H1 (cell line): ENCODE measurements at regions not wholly inside any gene's neighbourhood (a gene's known extent, or its start where the extent isn't known, plus 50 kb on each side); places are given as distances from the start of the nearest gene placed in this dataset.

Experiments used
- CTCF ChIA-PET: fragments of 300-600 bp; sonication (Branson Sonifier 250); formaldehyde crosslinking; loops from one replicate; lab custom pipeline; 2021; ENCODE audit not compliant: partially characterized antibody; lab: Charles Lee
- POLR2A ChIA-PET: fragments of 300-600 bp; sonication (Branson Sonifier 250); formaldehyde crosslinking; loops from one replicate; lab custom pipeline; 2021; ENCODE audit warnings: inconsistent platforms; ENCODE audit not compliant: partially characterized antibody; lab: Charles Lee
- DNase-seq, 2 experiments: peaks; one replicate each; pipeline versions ENCODE4 v3.0.0 to v3.0.0-alpha.2; 2010 to 2022; ENCODE audit warnings: low spot score in 2 of 2, low read depth in 1 of 2, mixed read lengths in 1 of 2
- FAIRE-seq: peaks from 2 replicates; lab custom pipeline; 2011; peaks lifted over from hg19 to GRCh38; lab: Jason Lieb, UNC
- H2AFZ ChIP-seq: 2 replicates; pipeline ENCODE4 v1.8.1; 2012; ENCODE audit warnings: low read length, inconsistent platforms
- H2AK5ac ChIP-seq: 2 replicates; pipeline ENCODE4 v1.6.1; 2013; ENCODE audit warnings: low read depth, low read length
- H2BK120ac ChIP-seq: replicated peaks from 2 replicates; pipeline ENCODE3; 2013; ENCODE audit warnings: low read depth, low read length, inconsistent platforms
- H2BK12ac ChIP-seq: 2 replicates; pipeline ENCODE4 v1.6.1; 2013; ENCODE audit warnings: low read depth, low read length
- H2BK15ac ChIP-seq: 2 replicates; pipeline ENCODE4 v1.6.1; 2013; ENCODE audit warnings: low read length
- H2BK20ac ChIP-seq: 2 replicates; pipeline ENCODE4 v1.6.1; 2013; ENCODE audit warnings: low read length
- H2BK5ac ChIP-seq: 2 replicates; pipeline ENCODE4 v1.6.1; 2013; ENCODE audit warnings: low read depth, low read length
- H3K14ac ChIP-seq: 2 replicates; pipeline ENCODE4 v1.6.1; 2013; ENCODE audit warnings: inconsistent platforms; ENCODE audit not compliant: insufficient read length
- H3K18ac ChIP-seq: 2 replicates; pipeline ENCODE4 v1.6.1; 2013; ENCODE audit warnings: low read length; ENCODE audit errors: extremely low read depth
- H3K23ac ChIP-seq: 2 replicates; pipeline ENCODE4 v1.6.1; 2013; ENCODE audit warnings: inconsistent platforms; ENCODE audit not compliant: insufficient read length
- H3K23me2 ChIP-seq: 2 replicates; pipeline ENCODE4 v1.6.1; 2013; ENCODE audit warnings: low read depth, low read length
- H3K27ac ChIP-seq: 2 replicates; pipeline ENCODE4 v1.6.1; 2011; ENCODE audit warnings: low read depth, low read length, inconsistent platforms
- H3K27me3 ChIP-seq, 4 experiments: replicated peaks in 1 of 4; 1 replicate in 1 of 4; 2 replicates in 3 of 4; pipeline versions ENCODE4 v1.6.1 to v1.8.1; 2011 to 2013; ENCODE audit warnings: low read length in 3 of 4, mild to moderate bottlenecking in 3 of 4, inconsistent platforms in 2 of 4, mixed read lengths in 2 of 4, moderate library complexity in 1 of 4; ENCODE audit not compliant: control insufficient read depth in 3 of 4, insufficient read depth in 3 of 4; ENCODE audit errors: extremely low read depth in 1 of 4
- H3K36me3 ChIP-seq, 4 experiments: 2 replicates each; pipeline versions ENCODE4 v1.6.1 to v1.8.1; 2011 to 2013; ENCODE audit warnings: mild to moderate bottlenecking in 4 of 4, low read length in 3 of 4, moderate library complexity in 2 of 4, control low read depth in 1 of 4, inconsistent platforms in 1 of 4; ENCODE audit not compliant: insufficient read depth in 4 of 4, control insufficient read depth in 2 of 4
- H3K4ac ChIP-seq: replicated peaks from 2 replicates; pipeline ENCODE3; 2013; ENCODE audit warnings: low read length, low read depth, mixed read lengths, inconsistent platforms; ENCODE audit not compliant: insufficient read length
- H3K4me1 ChIP-seq, 4 experiments: replicated peaks in 1 of 4; 1 replicate in 1 of 4; 2 replicates in 3 of 4; pipeline versions ENCODE4 v1.6.1 to v1.8.1; 2011 to 2013; ENCODE audit warnings: low read length in 3 of 4, inconsistent platforms in 2 of 4, mixed read lengths in 1 of 4; ENCODE audit not compliant: insufficient read depth in 4 of 4, control insufficient read depth in 3 of 4
- H3K4me2 ChIP-seq, 2 experiments: 2 replicates each; pipeline versions ENCODE4 v1.6.1 to v1.8.1; 2011 to 2013; ENCODE audit warnings: low read depth in 2 of 2, low read length in 2 of 2, control low read depth in 1 of 2, inconsistent platforms in 1 of 2, mild to moderate bottlenecking in 1 of 2; ENCODE audit not compliant: insufficient read depth in 1 of 2
- H3K4me3 ChIP-seq, 4 experiments: fragments of 200-600, 300-600 bp in 1 of 4; sonication (generic), shearing (Covaris generic), sonication (Bioruptor Twin) in 1 of 4; 2 replicates each; pipeline versions ENCODE4 v1.5.1 to v1.8.1; 2011 to 2016; ENCODE audit warnings: low read length in 4 of 4, low read depth in 3 of 4, control low read depth in 2 of 4, inconsistent platforms in 2 of 4, mild to moderate bottlenecking in 2 of 4, mixed read lengths in 1 of 4, moderate library complexity in 1 of 4; ENCODE audit not compliant: insufficient read depth in 2 of 4; ENCODE audit errors: extremely low read depth in 1 of 4
- H3K56ac ChIP-seq: replicated peaks from 2 replicates; pipeline ENCODE3; 2013; ENCODE audit warnings: low read depth, mild to moderate bottlenecking, mixed read lengths, low read length, inconsistent platforms; ENCODE audit not compliant: insufficient read length
- H3K79me1 ChIP-seq: 2 replicates; pipeline ENCODE4 v1.6.1; 2013; ENCODE audit warnings: low read depth, low read length, control low read depth
- H3K79me2 ChIP-seq, 2 experiments: 2 replicates each; pipeline versions ENCODE4 v1.6.1 to v1.8.1; 2012 to 2013; ENCODE audit warnings: low read length in 2 of 2, mild to moderate bottlenecking in 2 of 2, inconsistent platforms in 1 of 2; ENCODE audit not compliant: insufficient read depth in 2 of 2, control insufficient read depth in 1 of 2
- H3K9ac ChIP-seq, 4 experiments: replicated peaks in 1 of 4; 1 replicate in 1 of 4; 2 replicates in 3 of 4; pipeline versions ENCODE4 v1.6.1 to v1.8.1; 2011 to 2013; ENCODE audit warnings: low read depth in 3 of 4, low read length in 3 of 4, control low read depth in 2 of 4, mild to moderate bottlenecking in 2 of 4, moderate library complexity in 2 of 4, inconsistent platforms in 1 of 4; ENCODE audit errors: extremely low read depth in 1 of 4
- H3K9me3 ChIP-seq, 2 experiments: 2 replicates each; pipeline versions ENCODE4 v1.6.1 to v1.8.1; 2012 to 2013; ENCODE audit warnings: mild to moderate bottlenecking in 2 of 2, moderate library complexity in 2 of 2, control low read depth in 1 of 2, inconsistent platforms in 1 of 2, low read depth in 1 of 2, low read length in 1 of 2, mixed read lengths in 1 of 2; ENCODE audit not compliant: insufficient read depth in 2 of 2
- H4K20me1 ChIP-seq, 2 experiments: replicated peaks in 1 of 2; 2 replicates each; pipeline versions ENCODE3 to v1.8.1; 2011 to 2013; ENCODE audit warnings: inconsistent platforms in 2 of 2, low read length in 2 of 2, mild to moderate bottlenecking in 1 of 2; ENCODE audit not compliant: insufficient read depth in 2 of 2, control insufficient read depth in 1 of 2
- H4K5ac ChIP-seq: 2 replicates; pipeline ENCODE4 v1.6.1; 2013; ENCODE audit warnings: low read length, low read depth, mixed read lengths, inconsistent platforms; ENCODE audit not compliant: insufficient read length
- H4K8ac ChIP-seq: 2 replicates; pipeline ENCODE4 v1.8.0; 2013; ENCODE audit warnings: mild to moderate bottlenecking, moderate library complexity, low read length, inconsistent platforms; ENCODE audit not compliant: insufficient read depth; ENCODE audit errors: extremely low read depth
- H4K91ac ChIP-seq: replicated peaks from 2 replicates; pipeline ENCODE3; 2013; ENCODE audit warnings: low read length, mixed read lengths, inconsistent platforms; ENCODE audit not compliant: insufficient read length
- BCL11A ChIP-seq, 2 experiments: IDR thresholded peaks; one replicate each; pipeline ENCODE4 v1.6.1; 2011; ENCODE audit warnings: low read depth in 2 of 2, low read length in 2 of 2, mild to moderate bottlenecking in 2 of 2
- BRCA1 ChIP-seq: IDR thresholded peaks from 2 replicates; pipeline ENCODE4 v1.6.1; 2012; ENCODE audit warnings: low read depth, low read length, improper control_type of control experiment
- CEBPB ChIP-seq: IDR thresholded peaks from 2 replicates; pipeline ENCODE4 v1.6.1; 2012; ENCODE audit warnings: low read depth, low read length
- FOSL1 ChIP-seq: IDR thresholded peaks from 2 replicates; pipeline ENCODE4 v1.6.1; 2011; ENCODE audit warnings: mild to moderate bottlenecking, low read depth, low read length, moderate library complexity; ENCODE audit not compliant: insufficient read depth
- GABPA ChIP-seq: IDR thresholded peaks from 2 replicates; pipeline ENCODE4 v1.6.1; 2011; ENCODE audit warnings: mild to moderate bottlenecking, low read length, moderate library complexity, borderline replicate concordance; ENCODE audit not compliant: insufficient read depth
- HDAC2 ChIP-seq, 2 experiments: fragments of 300-600 bp in 1 of 2; sonication (generic) in 1 of 2; IDR thresholded peaks; 2 replicates each; pipeline ENCODE4 v1.6.1; 2011 to 2012; ENCODE audit warnings: low read depth in 2 of 2, low read length in 2 of 2, mild to moderate bottlenecking in 2 of 2, moderate library complexity in 2 of 2, borderline replicate concordance in 1 of 2, inconsistent platforms in 1 of 2
- JUND ChIP-seq: IDR thresholded peaks from 2 replicates; pipeline ENCODE4 v1.6.1; 2011; ENCODE audit warnings: mild to moderate bottlenecking, improper control_type of control experiment, low read length
- KDM1A ChIP-seq: fragments of 200-600, 300-600 bp; sonication (generic); IDR thresholded peaks from 2 replicates; pipeline ENCODE4 v1.7.1; 2016; ENCODE audit warnings: mild to moderate bottlenecking, low read length, borderline replicate concordance
- KDM4A ChIP-seq: IDR thresholded peaks from one replicate; pipeline ENCODE4 v1.7.1; 2012; ENCODE audit warnings: low read depth, mild to moderate bottlenecking, moderate library complexity, low read length, inconsistent platforms; ENCODE audit not compliant: severe bottlenecking
- MAFK ChIP-seq: IDR thresholded peaks from 2 replicates; pipeline ENCODE4 v1.6.1; 2012; ENCODE audit warnings: low read depth, mild to moderate bottlenecking, improper control_type of control experiment, low read length
- NRF1 ChIP-seq: IDR thresholded peaks from 2 replicates; pipeline ENCODE4 v1.6.1; 2011; ENCODE audit warnings: mild to moderate bottlenecking, low read depth, low read length, improper control_type of control experiment
- POU5F1 ChIP-seq: IDR thresholded peaks from 2 replicates; pipeline ENCODE4 v1.6.1; 2011; ENCODE audit warnings: low read depth, mild to moderate bottlenecking, low read length, moderate library complexity
- SP4 ChIP-seq: IDR thresholded peaks from 2 replicates; pipeline ENCODE4 v1.6.1; 2012; ENCODE audit warnings: low read length, inconsistent platforms
- TAF7 ChIP-seq: optimal IDR thresholded peaks from 2 replicates; pipeline ENCODE3; 2011; ENCODE audit warnings: low read depth, mild to moderate bottlenecking, inconsistent platforms, low read length, moderate library complexity, borderline replicate concordance
- ZNF274 ChIP-seq: IDR thresholded peaks from 2 replicates; pipeline ENCODE4 v1.7.0; 2012; ENCODE audit warnings: low read length, borderline replicate concordance; ENCODE audit errors: extremely low read depth
- WGBS, 2 experiments: shearing (Covaris generic) in 1 of 2; methylation state at CpG; one replicate each; pipeline versions ENCODE4 v1.1.6 to v1.1.7; 2013 to 2015; ENCODE audit warnings: low lambda C conversion rate in 2 of 2, mixed read lengths in 2 of 2, inconsistent platforms in 1 of 2, low coverage in 1 of 2, missing lambda C conversion rate in 1 of 2; ENCODE audit not compliant: insufficient replicate concordance in 2 of 2, insufficient coverage in 1 of 2, insufficient read length in 1 of 2; ENCODE audit errors: extremely low coverage in 1 of 2, missing lambda C conversion rate in 1 of 2; 5-methylcytosine and 5-hydroxymethylcytosine counted together

DNA sequence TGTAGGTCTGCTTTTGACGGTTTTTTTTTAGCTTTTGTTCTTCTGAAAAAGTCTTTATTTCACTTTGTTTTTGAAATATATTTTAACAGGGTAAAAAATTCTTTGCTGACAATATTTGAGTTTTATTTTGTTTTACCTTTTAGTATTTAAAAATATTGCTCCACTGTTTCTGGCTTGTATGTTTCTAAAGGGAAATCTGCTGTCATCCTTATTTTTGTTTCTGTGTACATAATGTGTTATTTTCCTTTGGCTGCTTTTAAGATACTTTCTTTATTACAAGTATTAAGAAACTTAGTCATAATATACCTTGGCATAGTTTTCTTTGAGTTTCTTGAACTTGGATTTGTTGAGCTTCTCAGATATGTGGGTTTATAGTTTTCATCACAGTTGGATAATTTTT lies 88.6 kb upstream of the SPACA1 start:
- Histone ChIP-seq H3K79me1 (no peaks in the 10 kb centered on the region), H2BK5ac (no peak overlapping the region), H3K9me3 (no peaks in the 10 kb centered on the region), H3K18ac (no peak overlapping the region), H3K27me3 (no peaks in the 10 kb centered on the region), H3K23me2 (no peaks in the 10 kb centered on the region), H4K20me1 (no peaks in the 10 kb centered on the region), H3K4me1 (no peaks in the 10 kb centered on the region), H3K4me2 (no peak overlapping the region), H4K91ac (no peak overlapping the region), H3K36me3 (no peaks in the 10 kb centered on the region), H3K4ac (no peak overlapping the region), H3K56ac (no peak overlapping the region), H4K8ac (no peak overlapping the region), H2BK20ac (no peak overlapping the region), H3K27ac (no peak overlapping the region), H2BK12ac (no peak overlapping the region), H3K4me3 (no peak overlapping the region), H4K5ac (no peak overlapping the region), H3K9ac (no peak overlapping the region), H2BK120ac (no peak overlapping the region), H2AFZ (no peak overlapping the region), H2BK15ac (no peak overlapping the region), H3K14ac (no peak overlapping the region), H3K79me2 (no peaks in the 10 kb centered on the region), H3K23ac (no peak overlapping the region), H2AK5ac (no peak overlapping the region)
- no peak for FAIRE-seq
- TF ChIP-seq BCL11A (IDR thresholded peaks at IDR 0.05; ENCODE audit: low read depth in 2 of 2, low read length in 2 of 2), result no peak
- no peak for TF ChIP-seq KDM1A
- no peak for TF ChIP-seq POU5F1
- no peak for TF ChIP-seq MAFK
- no peak for TF ChIP-seq GABPA
- TF ChIP-seq TAF7, result no peak
- TF ChIP-seq HDAC2 (IDR thresholded peaks at IDR 0.05; ENCODE audit: borderline replicate concordance in 1 of 2, low read depth in 2 of 2, low read length in 2 of 2), result no peak
- TF ChIP-seq NRF1, result no peak
- TF ChIP-seq SP4, result no peak
- no peak for TF ChIP-seq ZNF274
- no peak for TF ChIP-seq JUND
- no peak for TF ChIP-seq BRCA1
- no peak for TF ChIP-seq CEBPB
- TF ChIP-seq KDM4A, result no peak
- no peak for TF ChIP-seq FOSL1
- WGBS, 2 experiments, result 86% methylated on average over 1 of the region's 1 CpG; no CpG with 5 or more reads in 1 of the 2 experiments
- ChIA-PET POLR2A (no interaction called here), CTCF (interaction anchor here (0.7 to 0.8 kb wide), 2 partner anchors 21 to 254 kb away, joined by 3 read pairs; no protein-coding TSS in a partner anchor)
- no peak for DNase-seq
